BLaER1 treated with 17β-estradiol and CSF1 and Interleukin-3, amounts not matched to agents 10 nM and 100 nM (cell line): ENCODE measurements at regions not wholly inside any gene's neighbourhood (a gene's known extent, or its start where the extent isn't known, plus 50 kb on each side); places are given as distances from the start of the nearest gene placed in this dataset.
"Not testable (repeated sequence)": the region's sequence is repeated elsewhere in the genome, so short reads cannot be mapped to it uniquely, and the experiment has no call there.

ENCODE experiments used
- H3K27ac ChIP-seq, 11 experiments: shearing (Covaris generic); formaldehyde crosslinking; 2 replicates each; pipeline ENCODE4 v1.8.1; 2022
- H3K27me3 ChIP-seq, 11 experiments: shearing (Covaris generic); formaldehyde crosslinking; 2 replicates each; pipeline ENCODE4 v1.8.1; 2022
- H3K36me3 ChIP-seq, 11 experiments: shearing (Covaris generic); formaldehyde crosslinking; 2 replicates each; pipeline ENCODE4 v1.8.1; 2022
- H3K4me1 ChIP-seq, 10 experiments: shearing (Covaris generic); formaldehyde crosslinking; 2 replicates each; pipeline ENCODE4 v1.8.1; 2022
- H3K4me2 ChIP-seq, 11 experiments: shearing (Covaris generic); formaldehyde crosslinking; 2 replicates each; pipeline ENCODE4 v1.8.1; 2022
- H3K4me3 ChIP-seq, 10 experiments: shearing (Covaris generic); formaldehyde crosslinking; 2 replicates each; pipeline ENCODE4 v1.8.1; 2022
- H3K9ac ChIP-seq, 11 experiments: shearing (Covaris generic); formaldehyde crosslinking; 2 replicates each; pipeline ENCODE4 v1.8.1; 2022
- H3K9me3 ChIP-seq, 11 experiments: shearing (Covaris generic); formaldehyde crosslinking; replicated peaks in 1 of 11; 2 replicates each; pipeline ENCODE4 v1.8.1; 2022
- H4K20me1 ChIP-seq, 11 experiments: shearing (Covaris generic); formaldehyde crosslinking; 2 replicates each; pipeline ENCODE4 v1.8.1; 2022
- Cebpa-rat ChIP-seq, 11 experiments: shearing (Covaris generic); IDR thresholded peaks; 2 replicates each; pipeline ENCODE4 v1.8.1; 2022

- H3K27me3 ChIP-seq, result no peaks in the 10 kb centered on the region
- H4K20me1 ChIP-seq, result no peaks in the 10 kb centered on the region; a peak in 1 of 22 replicates
- H3K9me3 ChIP-seq, result no peaks in the 10 kb centered on the region
- no peaks in the 10 kb centered on the region for H3K36me3 ChIP-seq
- H3K4me1 ChIP-seq, result no peaks in the 10 kb centered on the region
- H3K4me3 ChIP-seq, result no peak overlapping the region
- H3K9ac ChIP-seq, result no peak overlapping the region
- no peak overlapping the region for H3K27ac ChIP-seq
- TF ChIP-seq Cebpa-rat (IDR thresholded peaks at IDR 0.05), result no peak
- no peak overlapping the region for H3K4me2 ChIP-seq
Measured at GRCh38 chr2:167336213-167336612, 447.9 kb downstream of the XIRP2 start.

GRCh38 chr2:167335541-167335992 is 447.3 kb downstream of the XIRP2 start:
- no peaks in the 10 kb centered on the region for H3K27me3 ChIP-seq

GRCh38 chr2:167334146-167334742 is 446.0 kb downstream of the XIRP2 start:
- Histone ChIP-seq H3K4me2 (no peak overlapping the region), H3K4me3 (no peak overlapping the region), H3K9me3 (no peaks in the 10 kb centered on the region), H3K36me3 (no peaks in the 10 kb centered on the region), H3K27me3 (no peaks in the 10 kb centered on the region), H4K20me1 (no peaks in the 10 kb centered on the region; a peak in 1 of 22 replicates), H3K4me1 (no peaks in the 10 kb centered on the region), H3K9ac (no peak overlapping the region), H3K27ac (no peak overlapping the region)
- no peak for TF ChIP-seq Cebpa-rat (IDR thresholded peaks at IDR 0.05)

More at GRCh38 chr2:167335541-167335992, 447.3 kb downstream of the XIRP2 start:
- TF ChIP-seq Cebpa-rat (IDR thresholded peaks at IDR 0.05), result no peak
- Histone ChIP-seq H3K4me3 (no peak overlapping the region), H4K20me1 (no peaks in the 10 kb centered on the region; a peak in 1 of 22 replicates), H3K36me3 (no peaks in the 10 kb centered on the region), H3K4me2 (no peak overlapping the region), H3K27ac (no peak overlapping the region), H3K9ac (no peak overlapping the region), H3K4me1 (no peaks in the 10 kb centered on the region), H3K9me3 (no peaks in the 10 kb centered on the region)

- Histone ChIP-seq H4K20me1 (no peaks in the 10 kb centered on the region; a peak in 1 of 22 replicates), H3K9me3 (no peaks in the 10 kb centered on the region), H3K36me3 (no peaks in the 10 kb centered on the region), H3K4me1 (no peaks in the 10 kb centered on the region), H3K4me3 (no peak overlapping the region), H3K27me3 (no peaks in the 10 kb centered on the region), H3K4me2 (no peak overlapping the region), H3K27ac (no peak overlapping the region), H3K9ac (no peak overlapping the region)
- TF ChIP-seq Cebpa-rat (IDR thresholded peaks at IDR 0.05), result no peak
Measured at GRCh38 chr2:167333245-167333644, 445.0 kb downstream of the XIRP2 start.

GRCh38 chr2:167332358-167332757 is 444.1 kb downstream of the XIRP2 start:
- no peaks in the 10 kb centered on the region for H3K9me3 ChIP-seq
- no peak overlapping the region for H3K27ac ChIP-seq
- H3K27me3 ChIP-seq, result no peaks in the 10 kb centered on the region
- H4K20me1 ChIP-seq, result no peaks in the 10 kb centered on the region; a peak in 1 of 22 replicates
- no peak overlapping the region for H3K9ac ChIP-seq
- TF ChIP-seq Cebpa-rat (IDR thresholded peaks at IDR 0.05), result no peak
- no peaks in the 10 kb centered on the region for H3K36me3 ChIP-seq
- H3K4me3 ChIP-seq, result no peak overlapping the region
- no peak overlapping the region for H3K4me2 ChIP-seq
- no peaks in the 10 kb centered on the region for H3K4me1 ChIP-seq

GRCh38 chr2:167331636-167332232 is 443.5 kb downstream of the XIRP2 start:
- no peaks in the 10 kb centered on the region; a peak in 1 of 22 replicates for H4K20me1 ChIP-seq
- H3K4me3 ChIP-seq, result no peak overlapping the region
- no peaks in the 10 kb centered on the region for H3K27me3 ChIP-seq
- H3K9me3 ChIP-seq, result no peaks in the 10 kb centered on the region
- H3K9ac ChIP-seq, result no peak overlapping the region
- no peaks in the 10 kb centered on the region for H3K36me3 ChIP-seq
- H3K4me1 ChIP-seq, result no peaks in the 10 kb centered on the region
- TF ChIP-seq Cebpa-rat (IDR thresholded peaks at IDR 0.05), result no peak
- no peak overlapping the region for H3K4me2 ChIP-seq
- no peak overlapping the region for H3K27ac ChIP-seq

GRCh38 chr2:167328808-167329207 is 440.5 kb downstream of the XIRP2 start:
- not testable (repeated sequence) for H3K4me2 ChIP-seq, H3K36me3 ChIP-seq, H3K9me3 ChIP-seq, H3K27me3 ChIP-seq, H3K27ac ChIP-seq, H3K4me1 ChIP-seq, H3K4me3 ChIP-seq, H4K20me1 ChIP-seq, H3K9ac ChIP-seq

GRCh38 chr2:167322795-167323194 is 434.5 kb downstream of the XIRP2 start:
- H3K36me3 ChIP-seq, result no peaks in the 10 kb centered on the region
- no peaks in the 10 kb centered on the region for H3K9me3 ChIP-seq
- H3K4me3 ChIP-seq, result no peak overlapping the region
- no peak overlapping the region for H3K9ac ChIP-seq
- TF ChIP-seq Cebpa-rat (IDR thresholded peaks at IDR 0.05), result no peak
- H3K27me3 ChIP-seq, result no peaks in the 10 kb centered on the region
- H3K4me2 ChIP-seq, result no peak overlapping the region
- H4K20me1 ChIP-seq, result no peaks in the 10 kb centered on the region
- no peaks in the 10 kb centered on the region for H3K4me1 ChIP-seq
- H3K27ac ChIP-seq, result no peak overlapping the region

GRCh38 chr2:167318581-167318980 is 430.3 kb downstream of the XIRP2 start:
- H3K4me2 ChIP-seq, result no peak overlapping the region
- H3K9ac ChIP-seq, result no peak overlapping the region
- no peak for TF ChIP-seq Cebpa-rat (IDR thresholded peaks at IDR 0.05)
- no peaks in the 10 kb centered on the region for H3K27me3 ChIP-seq
- no peaks in the 10 kb centered on the region for H4K20me1 ChIP-seq
- H3K36me3 ChIP-seq, result no peaks in the 10 kb centered on the region
- no peaks in the 10 kb centered on the region for H3K9me3 ChIP-seq
- no peak overlapping the region for H3K4me3 ChIP-seq
- no peaks in the 10 kb centered on the region for H3K4me1 ChIP-seq
- H3K27ac ChIP-seq, result no peak overlapping the region

GRCh38 chr2:167310442-167310841 is 422.2 kb downstream of the XIRP2 start:
- no peaks in the 10 kb centered on the region for H3K27me3 ChIP-seq
- no peaks in the 10 kb centered on the region for H4K20me1 ChIP-seq
- no peaks in the 10 kb centered on the region for H3K4me1 ChIP-seq
- no peaks in the 10 kb centered on the region for H3K9me3 ChIP-seq
- TF ChIP-seq Cebpa-rat (IDR thresholded peaks at IDR 0.05), result no peak
- no peaks in the 10 kb centered on the region for H3K36me3 ChIP-seq
- no peak overlapping the region for H3K4me2 ChIP-seq
- H3K9ac ChIP-seq, result no peak overlapping the region
- H3K4me3 ChIP-seq, result no peak overlapping the region
- H3K27ac ChIP-seq, result no peak overlapping the region
